ENCODE measurements at regions not wholly inside any gene's neighbourhood (a gene's known extent, or its start where the extent isn't known, plus 50 kb on each side); places are given as distances from the start of the nearest gene placed in this dataset.

GRCh38 chr13:31049083-31049482, 112.6 kb downstream of the HSPH1 start:
- DNase-seq (ENCODE audit: low read depth in 2 of 2) = no peak

DNA sequence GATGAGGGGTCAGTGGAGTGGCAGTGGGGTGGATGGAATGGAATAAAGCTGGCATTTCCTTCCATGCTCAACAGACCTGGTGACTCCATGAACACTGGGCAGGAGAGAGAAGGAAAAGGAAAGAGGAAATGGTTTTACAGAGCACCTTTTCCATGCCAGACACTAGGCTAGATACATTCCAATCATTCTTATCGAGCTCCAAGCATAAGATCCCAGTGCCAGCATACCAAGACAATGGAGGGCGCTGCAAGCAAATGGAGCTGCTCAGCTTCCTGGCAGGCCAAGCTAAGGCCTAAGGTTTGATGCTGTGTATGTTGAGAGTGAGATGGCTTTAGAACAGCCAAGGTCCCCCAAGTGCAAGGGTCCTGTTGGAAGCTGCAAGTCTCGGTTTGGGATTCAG, 113.2 kb downstream of the HSPH1 start:
- no peak for DNase-seq (ENCODE audit: low read depth in 2 of 2)

DNA sequence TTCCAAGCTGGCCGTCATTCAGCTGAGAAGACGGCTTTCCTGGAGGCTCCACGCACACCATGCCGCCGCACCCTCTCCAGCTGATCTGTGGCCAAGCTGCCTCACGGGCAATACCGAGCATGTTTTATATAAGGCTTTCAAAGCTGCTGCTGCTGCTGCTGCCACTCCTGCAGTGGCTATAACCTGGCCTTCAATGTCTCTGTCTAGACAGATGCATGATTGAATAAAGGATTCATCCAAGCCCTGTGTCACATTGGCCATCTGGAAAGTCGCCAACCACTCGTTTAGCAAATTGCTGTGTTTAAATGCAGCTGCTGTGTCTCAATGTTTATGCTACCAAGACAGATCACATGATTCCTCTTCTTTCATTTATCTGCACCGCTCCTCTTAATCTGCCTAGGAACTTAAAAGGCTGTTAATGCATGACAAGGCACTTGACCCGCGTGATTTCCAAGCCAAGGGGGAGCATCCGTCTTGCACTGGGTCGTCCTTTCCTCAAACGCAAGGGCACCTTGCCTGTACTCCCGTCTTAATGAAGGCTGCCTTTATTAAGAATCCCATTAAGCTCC, 114.3 kb downstream of the TEX26 start:
- no peak for DNase-seq (ENCODE audit: low read depth in 2 of 2)

GRCh38 chr13:31045286-31046081, 113.0 kb downstream of the TEX26 start:
- DNase-seq (ENCODE audit: low read depth in 2 of 2) = peak; percentile 56 to 74

DNA sequence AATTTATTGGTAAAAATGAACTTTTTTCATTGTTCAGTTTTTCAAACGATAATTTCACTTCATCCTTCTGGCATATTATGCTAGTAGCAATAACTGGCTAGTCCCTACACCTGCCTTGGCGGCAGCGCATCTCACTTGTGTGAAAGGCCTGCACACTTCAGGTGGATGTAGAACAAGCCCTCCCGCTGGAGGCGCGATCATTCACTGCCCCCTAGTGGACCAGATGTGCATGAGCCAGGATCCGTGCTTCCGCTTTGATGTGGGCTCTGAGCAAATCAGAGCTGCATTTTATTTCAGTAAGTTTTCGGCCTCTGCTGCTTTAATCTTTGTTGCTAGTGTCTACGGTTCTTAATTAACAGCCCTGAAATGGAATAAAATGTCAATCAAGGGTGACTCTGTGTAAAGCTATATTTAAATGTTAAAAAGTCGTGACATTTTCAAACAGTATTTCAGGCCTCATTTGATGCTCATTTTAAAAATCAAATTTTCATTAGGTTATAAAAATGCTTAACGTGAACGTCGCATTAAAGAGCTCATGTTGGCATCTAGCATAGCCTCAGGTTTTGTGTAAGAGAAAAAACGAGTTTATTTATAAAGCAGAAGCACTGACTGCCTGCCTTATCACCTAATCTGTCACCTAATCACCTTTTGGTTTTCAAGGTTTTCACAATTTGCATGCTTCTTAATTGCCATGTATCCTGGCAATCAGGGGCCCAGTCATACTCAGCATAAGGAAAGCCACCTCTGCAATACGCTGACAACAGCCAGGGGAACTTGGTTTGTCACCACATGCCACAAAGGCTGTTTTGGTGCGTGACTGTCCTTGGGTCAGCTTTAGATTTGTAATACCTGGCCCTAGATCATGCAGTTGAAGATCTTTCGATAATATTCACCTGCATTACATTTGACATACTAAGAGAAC, 112.2 kb downstream of the TEX26 start:
- peak; percentile 78 to 82 for DNase-seq (ENCODE audit: low read depth in 2 of 2)

- DNase-seq (ENCODE audit: low read depth in 2 of 2) = no peak
These were observed 111.5 kb downstream of the TEX26 start for GRCh38 chr13:31043957-31044356.

- DNase-seq (ENCODE audit: low read depth in 2 of 2) = no peak
These were observed 110.2 kb downstream of the TEX26 start for GRCh38 chr13:31042481-31043165.

- DNase-seq (ENCODE audit: low read depth in 2 of 2) = no peak
These were observed 109.6 kb downstream of the TEX26 start for GRCh38 chr13:31042049-31042448.

GRCh38 chr13:31038834-31039552, 106.5 kb downstream of the TEX26 start:
- peak in 1 of 2 experiments; percentile 14 for DNase-seq (ENCODE audit: low read depth in 2 of 2)

DNA sequence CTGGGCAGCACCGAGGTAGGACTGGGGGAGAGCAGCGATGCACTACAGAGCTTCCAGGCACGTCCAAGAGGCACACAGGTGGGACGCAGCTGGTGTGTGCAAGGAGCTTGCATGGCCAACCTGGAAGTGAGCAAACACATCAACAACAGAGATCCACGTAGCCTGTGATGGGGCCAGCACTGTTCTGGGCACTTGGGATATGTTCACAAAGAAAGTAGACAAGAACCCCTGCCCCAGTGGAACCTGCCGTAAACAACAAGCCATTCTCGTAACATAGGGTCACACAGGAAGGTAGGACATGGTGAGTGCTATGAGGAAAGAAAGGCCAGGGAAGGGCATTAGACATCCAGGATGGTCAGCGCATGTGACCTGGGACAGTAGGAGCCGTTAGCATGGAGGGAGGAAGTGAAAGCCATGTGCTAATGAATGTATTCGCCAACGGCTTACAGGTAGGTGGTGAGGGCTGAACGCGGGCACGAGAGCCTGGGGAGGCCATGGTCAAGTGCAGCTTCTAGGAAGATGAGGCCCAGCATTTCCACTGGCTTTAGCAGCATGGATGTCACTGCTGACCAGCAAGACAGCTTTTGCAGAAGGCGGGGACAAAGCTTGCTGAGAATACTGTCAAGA, 105.5 kb downstream of the TEX26 start:
- no peak for DNase-seq (ENCODE audit: low read depth in 2 of 2)

DNA sequence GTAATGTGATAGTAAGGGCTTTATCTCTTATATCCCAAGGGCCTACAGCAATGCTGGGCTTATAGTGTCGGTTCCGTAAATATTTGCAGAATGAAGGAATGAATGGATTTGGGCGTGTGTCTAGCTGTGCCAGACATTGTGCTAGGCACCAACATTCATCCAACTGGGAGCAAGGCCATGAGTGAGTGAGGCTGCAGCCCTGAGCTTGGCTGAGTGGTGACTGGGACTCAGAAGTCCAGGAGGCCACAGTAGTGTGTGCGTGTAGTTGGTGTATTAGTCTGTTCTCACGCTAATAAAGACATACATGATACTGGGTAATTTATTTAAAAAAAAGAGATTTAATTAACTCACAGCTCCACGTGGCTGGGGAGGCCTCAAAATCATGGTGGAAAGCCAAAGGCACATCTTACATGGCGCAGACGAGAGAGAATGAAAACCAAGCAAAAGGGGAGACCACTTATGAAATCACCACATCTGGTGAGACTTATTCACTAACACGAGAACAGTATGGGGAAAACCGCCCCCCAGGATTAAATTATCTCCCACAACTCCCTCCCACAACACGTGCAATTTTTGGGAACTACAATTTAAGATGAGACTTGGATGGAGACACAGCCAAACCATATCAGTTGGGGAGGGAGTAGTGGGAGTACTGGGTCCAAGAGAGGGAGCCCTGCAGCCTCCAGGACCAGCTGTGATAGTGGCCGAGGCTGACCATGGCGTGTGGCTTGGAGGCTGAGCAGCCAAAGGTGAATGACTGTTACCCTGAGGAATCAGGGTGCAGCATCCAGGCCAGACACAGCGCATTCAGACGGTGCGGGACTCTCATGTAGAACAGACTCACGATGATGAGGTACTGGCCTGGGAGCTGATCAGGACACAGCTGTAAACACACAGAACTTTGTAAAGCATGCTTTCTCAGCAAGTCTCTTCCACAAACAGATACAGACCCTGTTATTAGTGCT, 104.6 kb downstream of the TEX26 start:
- DNase-seq (ENCODE audit: low read depth in 2 of 2) = no peak

DNA sequence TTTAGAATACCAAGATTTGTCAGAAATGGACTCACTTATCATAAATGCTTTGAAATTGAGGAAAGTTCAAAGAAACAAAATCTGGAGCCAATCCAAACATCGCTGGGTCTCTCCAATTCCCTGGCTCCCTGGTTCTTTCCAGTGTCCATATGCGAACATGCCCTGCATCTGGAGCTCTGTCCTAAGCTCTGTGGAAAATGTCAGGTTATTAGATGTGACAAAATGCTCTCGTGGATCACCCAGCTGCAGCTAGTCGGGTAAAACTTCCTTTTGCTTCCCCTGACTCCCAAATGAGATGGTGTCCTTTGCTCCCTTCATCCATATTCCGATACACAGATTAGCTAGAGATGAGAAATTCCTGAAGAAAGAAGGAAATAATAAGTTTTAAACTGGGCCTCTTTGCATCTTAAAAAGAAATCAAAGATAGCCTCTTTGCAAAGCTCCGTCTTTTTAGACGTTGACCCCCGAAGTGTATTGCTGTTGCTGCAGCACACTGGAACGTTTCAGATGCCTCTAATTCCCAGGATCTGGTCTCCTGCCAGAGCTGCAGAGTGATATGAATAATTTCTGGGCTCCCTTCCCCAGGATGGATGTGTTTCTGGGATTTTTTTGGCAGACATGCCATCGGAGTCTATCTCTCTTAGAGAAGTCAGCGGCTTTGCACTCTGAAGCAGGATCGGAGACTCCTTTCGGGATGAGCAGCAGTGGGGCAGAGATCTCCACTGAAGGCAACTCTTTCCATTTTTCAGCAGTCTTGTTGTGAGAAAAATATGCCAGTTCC, 102.9 kb downstream of the TEX26 start:
- no peak for DNase-seq (ENCODE audit: low read depth in 2 of 2)

GRCh38 chr13:31032528-31033113, 100.2 kb downstream of the TEX26 start:
- no peak for DNase-seq (ENCODE audit: low read depth in 2 of 2)

DNA sequence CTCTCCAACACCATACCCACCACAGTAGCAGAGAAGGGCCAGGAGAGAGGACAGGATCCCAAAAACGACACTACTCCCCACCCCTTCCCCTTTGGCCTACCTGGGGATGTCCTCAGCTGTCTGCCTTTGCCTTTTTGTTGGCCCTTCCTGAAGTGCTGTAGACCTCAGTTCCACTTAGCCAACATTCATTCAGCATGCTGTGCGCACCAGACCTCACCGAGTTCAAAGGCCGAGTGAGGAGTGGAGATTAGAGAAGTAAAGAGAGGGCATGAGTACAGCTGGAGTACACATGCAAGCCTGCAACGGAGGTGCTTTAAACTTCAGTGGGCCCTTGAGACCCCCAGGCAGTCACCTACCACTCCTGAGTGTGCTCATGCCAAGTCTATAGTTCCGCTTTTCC, 99.0 kb downstream of the TEX26 start:
- no peak for DNase-seq (ENCODE audit: low read depth in 2 of 2)

DNA sequence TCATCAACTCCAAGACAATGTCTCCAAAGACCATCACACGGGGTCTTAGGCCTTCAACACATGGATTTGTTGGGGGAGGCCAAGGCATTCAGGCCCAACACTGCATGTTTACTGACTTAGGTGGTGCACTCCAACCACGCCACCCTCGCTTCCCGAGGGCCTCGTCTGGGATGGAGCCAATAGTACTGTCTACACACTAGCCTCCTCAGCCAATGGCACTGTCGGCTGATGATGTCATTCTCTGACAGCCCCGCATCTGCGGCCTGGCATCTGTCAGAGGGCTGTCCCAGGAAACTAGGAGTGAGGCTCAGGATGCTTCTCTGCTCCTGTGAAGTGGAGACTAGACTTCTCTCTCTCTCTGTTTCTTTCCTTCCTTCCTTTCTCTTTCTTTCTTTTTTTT, 96.6 kb downstream of the TEX26 start:
- DNase-seq (ENCODE audit: low read depth in 2 of 2) = no peak

DNA sequence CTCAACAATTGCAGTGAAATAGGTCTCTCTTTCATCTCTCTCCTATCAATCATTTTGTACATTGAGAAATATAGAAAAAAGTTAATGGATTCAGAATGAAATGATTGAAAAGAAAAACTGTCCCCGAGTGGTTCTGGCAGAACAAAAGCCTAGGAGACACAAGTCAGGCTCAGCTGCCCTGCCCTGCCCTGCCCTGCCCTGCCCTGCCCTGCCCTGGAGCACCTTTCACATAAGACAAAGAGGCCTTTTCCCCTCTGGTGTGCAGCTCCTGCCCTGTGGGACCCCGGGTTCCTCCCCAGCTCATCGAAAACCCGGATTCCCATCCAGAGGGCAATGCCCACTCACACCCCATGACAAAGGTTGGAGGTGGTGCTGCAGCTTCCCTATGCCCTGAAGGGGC, 94.7 kb downstream of the TEX26 start:
- DNase-seq (ENCODE audit: low read depth in 2 of 2) = no peak
